Smooth muscle cell (in vitro differentiated cells): ENCODE measurements at regions not wholly inside any gene's neighbourhood (a gene's known extent, or its start where the extent isn't known, plus 50 kb on each side); places are given as distances from the start of the nearest gene placed in this dataset.

Source experiments
- DNase-seq: peaks from one replicate; lab custom pipeline; 2025; ENCODE audit not compliant: unreplicated experiment; lab: John Stamatoyannopoulos, UW
- H2AFZ ChIP-seq: fragments of 200-600 bp; sonication (generic); 2 replicates; pipeline ENCODE4 v1.6.0; 2016; ENCODE audit warnings: antibody characterized with exemption, low read depth, mild to moderate bottlenecking
- H3F3A ChIP-seq: fragments of 200-600 bp; sonication (generic); 2 replicates; pipeline ENCODE4 v1.6.0; 2017; ENCODE audit warnings: antibody characterized with exemption, low read depth
- H3K27ac ChIP-seq: fragments of 200-600 bp; sonication (generic); 2 replicates; pipeline ENCODE4 v1.5.1; 2016; ENCODE audit warnings: low read depth, mild to moderate bottlenecking
- H3K27me3 ChIP-seq: fragments of 200-600 bp; sonication (generic); 2 replicates; pipeline ENCODE4 v1.6.1; 2016; ENCODE audit warnings: low read depth, mild to moderate bottlenecking
- H3K36me3 ChIP-seq: fragments of 200-600 bp; sonication (generic); 2 replicates; pipeline ENCODE4 v1.5.1; 2016; ENCODE audit warnings: low read depth
- H3K4me1 ChIP-seq: fragments of 200-600 bp; sonication (generic); 2 replicates; pipeline ENCODE4 v1.5.1; 2016; ENCODE audit warnings: low read depth
- H3K4me2 ChIP-seq: fragments of 200-600 bp; sonication (generic); 2 replicates; pipeline ENCODE4 v1.6.0; 2016; ENCODE audit warnings: mild to moderate bottlenecking
- H3K4me3 ChIP-seq: fragments of 200-600 bp; sonication (generic); 2 replicates; pipeline ENCODE4 v1.5.1; 2016; ENCODE audit warnings: mild to moderate bottlenecking
- H3K79me2 ChIP-seq: fragments of 200-600 bp; sonication (generic); 2 replicates; pipeline ENCODE4 v1.6.0; 2016; ENCODE audit warnings: low read depth, mild to moderate bottlenecking
- H3K9ac ChIP-seq: fragments of 200-600 bp; sonication (generic); 2 replicates; pipeline ENCODE4 v1.6.0; 2016; ENCODE audit warnings: low read depth
- H3K9me3 ChIP-seq: fragments of 200-600 bp; sonication (generic); replicated peaks from 2 replicates; pipeline ENCODE4 v1.5.1; 2016; ENCODE audit warnings: low read depth
- H4K20me1 ChIP-seq: fragments of 200-600 bp; sonication (generic); 2 replicates; pipeline ENCODE4 v1.6.0; 2016; ENCODE audit warnings: low read depth
- CTCF ChIP-seq: fragments of 200-600 bp; sonication (generic); IDR thresholded peaks from 2 replicates; pipeline ENCODE4 v1.5.1; 2017; ENCODE audit warnings: borderline replicate concordance, mild to moderate bottlenecking, antibody characterized with exemption; ENCODE audit not compliant: insufficient read depth, poor library complexity, severe bottlenecking
- WGBS: methylation state at CpG from one replicate; pipeline ENCODE4 v1.1.7; 2016; ENCODE audit warnings: low lambda C conversion rate; 5-methylcytosine and 5-hydroxymethylcytosine counted together

GRCh38 chr2:21244161-21244560 lies 120.4 kb downstream of the TDRD15 start:
- no peak for DNase-seq
- no peaks in the 10 kb centered on the region for H3K79me2 ChIP-seq
- H2AFZ ChIP-seq, result no peak overlapping the region
- H3K4me3 ChIP-seq, result no peak overlapping the region
- 80% methylated on average over 1 of the region's 1 CpG for WGBS
- H3K4me2 ChIP-seq, result no peak overlapping the region
- H3K27ac ChIP-seq, result no peak overlapping the region
- H4K20me1 ChIP-seq, result no peaks in the 10 kb centered on the region
- no peaks in the 10 kb centered on the region for H3K27me3 ChIP-seq
- TF ChIP-seq CTCF, result no peak
- no peaks in the 10 kb centered on the region for H3F3A ChIP-seq
- H3K9me3 ChIP-seq, result no peaks in the 10 kb centered on the region
- no peaks in the 10 kb centered on the region for H3K4me1 ChIP-seq
- no peaks in the 10 kb centered on the region for H3K36me3 ChIP-seq
- no peak overlapping the region for H3K9ac ChIP-seq

- Histone ChIP-seq H3K4me1 (no peaks in the 10 kb centered on the region), H3K9me3 (no peaks in the 10 kb centered on the region), H3K27me3 (no peaks in the 10 kb centered on the region), H4K20me1 (no peaks in the 10 kb centered on the region), H3F3A (no peaks in the 10 kb centered on the region), H3K9ac (no peak overlapping the region), H3K36me3 (no peaks in the 10 kb centered on the region), H3K4me3 (no peak overlapping the region), H3K27ac (no peak overlapping the region), H3K79me2 (no peaks in the 10 kb centered on the region), H2AFZ (no peak overlapping the region), H3K4me2 (no peak overlapping the region)
- TF ChIP-seq CTCF, result no peak
- 66% methylated on average over 2 of the region's 2 CpGs for WGBS
- DNase-seq, result no peak
Observed at GRCh38 chr2:21245565-21245964, 121.8 kb downstream of the TDRD15 start.

GRCh38 chr2:21249367-21249766 lies 125.6 kb downstream of the TDRD15 start:
- H3K4me3 ChIP-seq, result no peak overlapping the region
- H2AFZ ChIP-seq, result no peak overlapping the region
- 91% methylated on average over 3 of the region's 3 CpGs for WGBS
- no peaks in the 10 kb centered on the region for H3K79me2 ChIP-seq
- no peaks in the 10 kb centered on the region for H4K20me1 ChIP-seq
- no peaks in the 10 kb centered on the region for H3K36me3 ChIP-seq
- H3K9ac ChIP-seq, result no peak overlapping the region
- H3K9me3 ChIP-seq, result no peaks in the 10 kb centered on the region
- H3K27me3 ChIP-seq, result no peaks in the 10 kb centered on the region
- no peak overlapping the region for H3K4me2 ChIP-seq
- H3K4me1 ChIP-seq, result no peaks in the 10 kb centered on the region
- H3F3A ChIP-seq, result no peaks in the 10 kb centered on the region
- DNase-seq, result no peak
- no peak overlapping the region for H3K27ac ChIP-seq
- TF ChIP-seq CTCF, result no peak

GRCh38 chr2:21250673-21251072 lies 126.9 kb downstream of the TDRD15 start:
- no peaks in the 10 kb centered on the region for H4K20me1 ChIP-seq
- H3K9me3 ChIP-seq, result no peaks in the 10 kb centered on the region
- no peaks in the 10 kb centered on the region for H3K79me2 ChIP-seq
- H3F3A ChIP-seq, result no peaks in the 10 kb centered on the region
- DNase-seq, result no peak
- no peak overlapping the region for H3K9ac ChIP-seq
- H3K27ac ChIP-seq, result no peak overlapping the region
- H3K4me1 ChIP-seq, result no peaks in the 10 kb centered on the region
- H2AFZ ChIP-seq, result no peak overlapping the region
- no peak for TF ChIP-seq CTCF
- no peak overlapping the region for H3K4me2 ChIP-seq
- H3K27me3 ChIP-seq, result no peaks in the 10 kb centered on the region
- H3K36me3 ChIP-seq, result no peaks in the 10 kb centered on the region
- no peak overlapping the region for H3K4me3 ChIP-seq
